Loucy (cell line): ENCODE measurements at regions not wholly inside any gene's neighbourhood (a gene's known extent, or its start where the extent isn't known, plus 50 kb on each side); places are given as distances from the start of the nearest gene placed in this dataset.

Experiments used
- EZH2phosphoT487 ChIP-seq: fragments of 200-600 bp; IDR thresholded peaks from 2 replicates; pipeline ENCODE4 v1.6.1; 2018; ENCODE audit warnings: antibody characterized with exemption, mild to moderate bottlenecking, moderate library complexity, borderline replicate concordance
- TF ChIP-seq, protein P1 (sequence below): fragments of 200-600 bp; sonication (generic); conservative IDR thresholded peaks from 2 replicates; pipeline ENCODE4 v1.5.1; 2014; ENCODE audit warnings: mild to moderate bottlenecking, antibody characterized with exemption, low read length

DNA sequence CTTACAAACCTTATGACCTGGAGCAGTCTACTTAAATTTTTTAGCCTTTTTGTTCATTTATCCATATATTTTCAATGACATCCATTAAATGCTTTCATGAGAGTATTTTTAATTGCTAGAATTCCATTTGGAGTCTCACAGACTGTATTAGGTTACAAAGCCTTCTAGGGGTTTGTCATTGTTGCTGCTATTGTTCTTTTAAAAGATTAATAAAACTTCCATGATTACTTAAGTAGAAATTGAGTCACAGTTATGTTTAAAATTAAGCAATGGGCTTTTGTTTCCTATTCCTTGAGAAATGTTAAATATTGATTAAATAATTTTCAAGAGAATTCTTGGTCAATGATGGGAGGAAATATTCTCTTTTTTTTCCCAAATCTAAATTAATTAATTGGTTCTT is 1408.4 kb upstream of the RAG2 start:
- TF ChIP-seq, protein P1, sequence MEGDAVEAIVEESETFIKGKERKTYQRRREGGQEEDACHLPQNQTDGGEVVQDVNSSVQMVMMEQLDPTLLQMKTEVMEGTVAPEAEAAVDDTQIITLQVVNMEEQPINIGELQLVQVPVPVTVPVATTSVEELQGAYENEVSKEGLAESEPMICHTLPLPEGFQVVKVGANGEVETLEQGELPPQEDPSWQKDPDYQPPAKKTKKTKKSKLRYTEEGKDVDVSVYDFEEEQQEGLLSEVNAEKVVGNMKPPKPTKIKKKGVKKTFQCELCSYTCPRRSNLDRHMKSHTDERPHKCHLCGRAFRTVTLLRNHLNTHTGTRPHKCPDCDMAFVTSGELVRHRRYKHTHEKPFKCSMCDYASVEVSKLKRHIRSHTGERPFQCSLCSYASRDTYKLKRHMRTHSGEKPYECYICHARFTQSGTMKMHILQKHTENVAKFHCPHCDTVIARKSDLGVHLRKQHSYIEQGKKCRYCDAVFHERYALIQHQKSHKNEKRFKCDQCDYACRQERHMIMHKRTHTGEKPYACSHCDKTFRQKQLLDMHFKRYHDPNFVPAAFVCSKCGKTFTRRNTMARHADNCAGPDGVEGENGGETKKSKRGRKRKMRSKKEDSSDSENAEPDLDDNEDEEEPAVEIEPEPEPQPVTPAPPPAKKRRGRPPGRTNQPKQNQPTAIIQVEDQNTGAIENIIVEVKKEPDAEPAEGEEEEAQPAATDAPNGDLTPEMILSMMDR: no peak
- TF ChIP-seq EZH2phosphoT487: no peak
